ENCODE measurements at regions not wholly inside any gene's neighbourhood (a gene's known extent, or its start where the extent isn't known, plus 50 kb on each side); places are given as distances from the start of the nearest gene placed in this dataset.

DNA sequence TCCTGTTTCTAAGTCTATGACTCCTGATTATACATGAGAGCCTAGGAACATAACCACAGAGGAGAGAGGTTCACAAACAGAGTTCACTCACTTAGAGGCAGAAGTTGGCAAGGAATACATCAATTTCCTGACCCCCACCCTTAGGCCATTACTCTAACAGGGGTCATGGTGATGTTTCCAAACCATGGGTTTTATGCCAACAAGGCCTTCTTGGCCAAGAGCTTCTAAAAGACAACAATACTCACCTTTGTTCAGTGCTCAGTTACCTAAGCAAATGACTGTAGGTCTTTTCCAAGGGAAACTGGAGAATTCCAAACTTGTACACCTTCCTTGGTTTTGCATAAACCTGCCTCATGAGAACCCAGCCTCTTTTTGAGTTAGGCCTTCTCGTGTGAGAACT lies 52.6 kb downstream of the ERICH4 start:
- H3K4me3 ChIP-seq (replicated peaks in 1 of 3; ENCODE audit: insufficient read depth in 1 of 3, low read depth in 2 of 3, low read length in 3 of 3): no peak overlapping the region
- WGBS (ENCODE audit: low lambda C conversion rate): 8% methylated on average over 1 of the region's 1 CpG
- peaks cover 3 to 24% of the 10 kb centered on the region in 2 experiments for H3K27me3 ChIP-seq (ENCODE audit: control insufficient read depth in 1 of 2, insufficient read depth in 2 of 2, low read length in 2 of 2)
- H4K20me1 ChIP-seq (ENCODE audit: insufficient read depth, low read length): no peaks in the 10 kb centered on the region
- intact Hi-C loops (cut with micrococcal nuclease; ENCODE audit: unreplicated experiment) (no loop called here), in situ Hi-C loops (cut with HindIII; ENCODE audit: extremely low pct_ligation_motif_present, low pct_unique_long_range_greater_than_20kb) (no loop called here)
- ATAC-seq (no peak), FAIRE-seq (no peak), DNase-seq (ENCODE audit: low spot score) (no peak)
- peaks cover under 1% of the 10 kb centered on the region for H3K4me1 ChIP-seq (ENCODE audit: insufficient read depth, low read length)
- H3K27ac ChIP-seq (ENCODE audit: extremely low read length, insufficient read depth, low read length): no peak overlapping the region
- TF ChIP-seq, protein P1, sequence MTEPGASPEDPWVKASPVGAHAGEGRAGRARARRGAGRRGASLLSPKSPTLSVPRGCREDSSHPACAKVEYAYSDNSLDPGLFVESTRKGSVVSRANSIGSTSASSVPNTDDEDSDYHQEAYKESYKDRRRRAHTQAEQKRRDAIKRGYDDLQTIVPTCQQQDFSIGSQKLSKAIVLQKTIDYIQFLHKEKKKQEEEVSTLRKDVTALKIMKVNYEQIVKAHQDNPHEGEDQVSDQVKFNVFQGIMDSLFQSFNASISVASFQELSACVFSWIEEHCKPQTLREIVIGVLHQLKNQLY (CRISPR knock-in tag; IDR thresholded peaks at IDR 0.05): no peak
- TF ChIP-seq E2F5 (CRISPR knock-in tag; conservative IDR thresholded peaks at IDR 0.05) (no peak), SMARCC2 (IDR thresholded peaks at IDR 0.05) (no peak), PCBP1 (IDR thresholded peaks at IDR 0.05; ENCODE audit: borderline replicate concordance, low read depth, low read length) (no peak), MTF1 (CRISPR knock-in tag; IDR thresholded peaks at IDR 0.05) (no peak), MZF1 (CRISPR knock-in tag; IDR thresholded peaks at IDR 0.05; ENCODE audit: borderline replicate concordance) (no peak), HIC2 (CRISPR knock-in tag; IDR thresholded peaks at IDR 0.05; ENCODE audit: low read depth) (no peak), RARG (CRISPR knock-in tag; IDR thresholded peaks at IDR 0.05; ENCODE audit: low read depth) (no peak), ZBTB3 (CRISPR knock-in tag; IDR thresholded peaks at IDR 0.05; ENCODE audit: borderline replicate concordance, low read depth) (no peak), ZNF776 (CRISPR knock-in tag; IDR thresholded peaks at IDR 0.05) (no peak), ZNF792 (CRISPR knock-in tag; IDR thresholded peaks at IDR 0.05) (no peak), CHCHD3 (CRISPR knock-in tag; IDR thresholded peaks at IDR 0.05) (no peak), RAD51 (IDR thresholded peaks at IDR 0.05; ENCODE audit: borderline replicate concordance) (no peak)
- TF ChIP-seq, protein P2, sequence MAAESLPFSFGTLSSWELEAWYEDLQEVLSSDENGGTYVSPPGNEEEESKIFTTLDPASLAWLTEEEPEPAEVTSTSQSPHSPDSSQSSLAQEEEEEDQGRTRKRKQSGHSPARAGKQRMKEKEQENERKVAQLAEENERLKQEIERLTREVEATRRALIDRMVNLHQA (CRISPR knock-in tag; IDR thresholded peaks at IDR 0.05): no peak
- no peak overlapping the region for H3K4me2 ChIP-seq (ENCODE audit: low read depth, low read length)
- H3K36me3 ChIP-seq (replicated peaks in 1 of 2; ENCODE audit: control insufficient read depth in 1 of 2, insufficient read depth in 2 of 2, low read length in 2 of 2): no peaks in the 10 kb centered on the region
- no peaks in the 10 kb centered on the region for H3K9me3 ChIP-seq (ENCODE audit: low read length)
- ChIA-PET POLR2A (no interaction called here), CTCF (ENCODE audit: low intra/inter-chr PET ratio, low total read pairs) (no interaction called here)
- H3K9ac ChIP-seq (ENCODE audit: insufficient read depth, low read depth, low read length): no peak overlapping the region
- no peak overlapping the region for H2AFZ ChIP-seq (ENCODE audit: low read length)
- BruUV-seq (replicated peaks): no TSS peak
- H3K79me2 ChIP-seq (ENCODE audit: insufficient read depth, low read length): no peaks in the 10 kb centered on the region
